Neural cell (in vitro differentiated cells): ENCODE measurements at regions not wholly inside any gene's neighbourhood (a gene's known extent, or its start where the extent isn't known, plus 50 kb on each side); places are given as distances from the start of the nearest gene placed in this dataset.

Experiments
- CTCF ChIP-seq: fragments of 450-650 bp; IDR thresholded peaks from 2 replicates; pipeline ENCODE4 v1.5.1; 2014; ENCODE audit warnings: antibody characterized with exemption, mild to moderate bottlenecking, moderate library complexity; ENCODE audit not compliant: poor library complexity, severe bottlenecking
- EP300 ChIP-seq: fragments of 450-650 bp; conservative IDR thresholded peaks from 2 replicates; pipeline ENCODE4 v1.6.1; 2014; ENCODE audit warnings: antibody characterized with exemption, mild to moderate bottlenecking, moderate library complexity; ENCODE audit not compliant: poor library complexity, severe bottlenecking
- EZH2 ChIP-seq: fragments of 200-600, 300-800 bp; shearing (Covaris generic), sonication (generic); IDR thresholded peaks from 2 replicates; pipeline ENCODE4 v1.6.1; 2014; ENCODE audit warnings: antibody characterized with exemption, low read length, borderline replicate concordance, mild to moderate bottlenecking; ENCODE audit not compliant: insufficient read depth, poor library complexity, severe bottlenecking
- POLR2AphosphoS5 ChIP-seq: IDR thresholded peaks from 2 replicates; pipeline ENCODE4 v1.6.1; 2012
- RAD21 ChIP-seq: fragments of 450-650 bp; conservative IDR thresholded peaks from 2 replicates; pipeline ENCODE4 v1.6.1; 2014; ENCODE audit warnings: antibody characterized with exemption, mild to moderate bottlenecking, moderate library complexity
- REST ChIP-seq: IDR thresholded peaks from 2 replicates; pipeline ENCODE4 v1.6.1; 2012; ENCODE audit warnings: borderline replicate concordance

GRCh38 chr20:6966721-6967120, 199.2 kb downstream of the BMP2 start:
- no peak for TF ChIP-seq EZH2
- no peak for TF ChIP-seq CTCF
- TF ChIP-seq REST = no peak
- no peak for TF ChIP-seq POLR2AphosphoS5
- TF ChIP-seq RAD21 = no peak
- no peak for TF ChIP-seq EP300
